PC-3 (cell line): ENCODE measurements at regions not wholly inside any gene's neighbourhood (a gene's known extent, or its start where the extent isn't known, plus 50 kb on each side); places are given as distances from the start of the nearest gene placed in this dataset.

Source experiments
- ATAC-seq: fragments of 200-7000 bp; cut with Tn5 transposase; 2 replicates; pipeline ENCODE4 v1.9.1; 2020; ENCODE audit warnings: mild to moderate bottlenecking, moderate library complexity
- BruUV-seq: library from RNA; stranded (reverse); fragments of 400-500 nt; replicated peaks from 2 replicates; lab custom pipeline; 2021; lab: Mats Ljungman, UMichigan
- CTCF ChIA-PET: fragments of 300-600 bp; sonication (Branson Sonifier 250); formaldehyde crosslinking; loops from one replicate; lab custom pipeline; 2022; ENCODE audit warnings: antibody characterized with exemption; lab: Charles Lee
- POLR2A ChIA-PET: fragments of 300-600 bp; sonication (Branson Sonifier 250); formaldehyde crosslinking; loops from one replicate; lab custom pipeline; 2022; ENCODE audit warnings: antibody characterized with exemption; ENCODE audit not compliant: unreplicated experiment; lab: Charles Lee
- DNase-seq: peaks from one replicate; pipeline ENCODE4 v3.0.0-alpha.2; 2015
- H2AFZ ChIP-seq: fragments of 300-600 bp; sonication (generic); 2 replicates; pipeline ENCODE4 v1.6.0; 2016; ENCODE audit warnings: antibody characterized with exemption, low read length
- H3F3A ChIP-seq: fragments of 300-600 bp; sonication (generic); one replicate; pipeline ENCODE4 v1.6.0; 2017; ENCODE audit warnings: antibody characterized with exemption, low read length, control low read depth, mild to moderate bottlenecking; ENCODE audit not compliant: unreplicated experiment
- H3K27ac ChIP-seq: fragments of 300-600 bp; sonication (generic); 2 replicates; pipeline ENCODE4 v1.5.1; 2016; ENCODE audit warnings: mild to moderate bottlenecking, low read length
- H3K27me3 ChIP-seq: fragments of 300-600 bp; sonication (generic); 2 replicates; pipeline ENCODE4 v1.6.1; 2016; ENCODE audit warnings: low read length, mixed read lengths
- H3K36me3 ChIP-seq: fragments of 300-600 bp; sonication (generic); 2 replicates; pipeline ENCODE4 v1.6.1; 2016; ENCODE audit warnings: low read depth, mixed run types, low read length, mixed read lengths
- H3K4me1 ChIP-seq: fragments of 300-600 bp; sonication (generic); 2 replicates; pipeline ENCODE4 v1.5.1; 2016; ENCODE audit warnings: low read length; ENCODE audit not compliant: insufficient read depth
- H3K4me2 ChIP-seq: fragments of 300-600 bp; sonication (generic); 2 replicates; pipeline ENCODE4 v1.6.0; 2016; ENCODE audit warnings: low read length
- H3K4me3 ChIP-seq: fragments of 300-600 bp; sonication (generic); 2 replicates; pipeline ENCODE4 v1.5.1; 2016; ENCODE audit warnings: mild to moderate bottlenecking, low read length, mixed read lengths
- H3K79me2 ChIP-seq: fragments of 300-600 bp; sonication (generic); 2 replicates; pipeline ENCODE4 v1.6.1; 2017; ENCODE audit warnings: low read length, mixed read lengths
- H3K9ac ChIP-seq: fragments of 300-600 bp; sonication (generic); 2 replicates; pipeline ENCODE4 v1.6.0; 2016; ENCODE audit warnings: mild to moderate bottlenecking, low read length
- H3K9me2 ChIP-seq: fragments of 300-600 bp; sonication (generic); replicated peaks from 2 replicates; pipeline ENCODE4 v1.6.1; 2016; ENCODE audit warnings: mixed run types, low read length, mixed read lengths
- H3K9me3 ChIP-seq: fragments of 300-600 bp; sonication (generic); 2 replicates; pipeline ENCODE4 v1.6.1; 2016; ENCODE audit warnings: low read length, mixed read lengths
- H4K20me1 ChIP-seq: fragments of 300-600 bp; sonication (generic); 2 replicates; pipeline ENCODE4 v1.6.1; 2016; ENCODE audit warnings: low read length, mixed read lengths
- EZH2 ChIP-seq: fragments of 300-600 bp; sonication (generic); IDR thresholded peaks from one replicate; pipeline ENCODE4 v1.6.1; 2017; ENCODE audit warnings: antibody characterized with exemption, mild to moderate bottlenecking, low read length; ENCODE audit not compliant: unreplicated experiment
- EZH2phosphoT487 ChIP-seq: fragments of 300-600 bp; sonication (generic); IDR thresholded peaks from 2 replicates; pipeline ENCODE4 v1.6.1; 2018; ENCODE audit warnings: mild to moderate bottlenecking, antibody characterized with exemption, low read length, borderline replicate concordance
- intact Hi-C: fragments of 100-400 bp; cut with micrococcal nuclease; formaldehyde crosslinking; loops from 2 replicates; pipeline ENCODE4 v1.9.0; 2023
- TF ChIP-seq, protein P1 (sequence below): fragments of 300-600 bp; sonication (generic); conservative IDR thresholded peaks from 2 replicates; pipeline ENCODE4 v1.5.1; 2017; ENCODE audit warnings: antibody characterized with exemption, low read depth, mild to moderate bottlenecking, low read length

GRCh38 chrX:34381241-34381640 is 249.1 kb upstream of the FAM47A start:
- no peak overlapping the region for H3K9ac ChIP-seq
- ATAC-seq (no peak), DNase-seq (no peak)
- intact Hi-C loops, result no loop called here
- no peak overlapping the region for H3K27ac ChIP-seq
- H3F3A ChIP-seq, result no peaks in the 10 kb centered on the region
- H3K79me2 ChIP-seq, result no peaks in the 10 kb centered on the region
- H2AFZ ChIP-seq, result no peak overlapping the region
- no peaks in the 10 kb centered on the region for H3K9me2 ChIP-seq
- no TSS peak for BruUV-seq
- no peaks in the 10 kb centered on the region for H3K27me3 ChIP-seq
- H3K9me3 ChIP-seq, result no peaks in the 10 kb centered on the region
- H4K20me1 ChIP-seq, result no peaks in the 10 kb centered on the region
- no peak overlapping the region for H3K4me3 ChIP-seq
- H3K36me3 ChIP-seq, result no peaks in the 10 kb centered on the region
- H3K4me1 ChIP-seq, result no peaks in the 10 kb centered on the region; the same call in 1 of the 2 replicates
- TF ChIP-seq EZH2phosphoT487, result no peak
- no peak for TF ChIP-seq EZH2
- TF ChIP-seq, protein P1, sequence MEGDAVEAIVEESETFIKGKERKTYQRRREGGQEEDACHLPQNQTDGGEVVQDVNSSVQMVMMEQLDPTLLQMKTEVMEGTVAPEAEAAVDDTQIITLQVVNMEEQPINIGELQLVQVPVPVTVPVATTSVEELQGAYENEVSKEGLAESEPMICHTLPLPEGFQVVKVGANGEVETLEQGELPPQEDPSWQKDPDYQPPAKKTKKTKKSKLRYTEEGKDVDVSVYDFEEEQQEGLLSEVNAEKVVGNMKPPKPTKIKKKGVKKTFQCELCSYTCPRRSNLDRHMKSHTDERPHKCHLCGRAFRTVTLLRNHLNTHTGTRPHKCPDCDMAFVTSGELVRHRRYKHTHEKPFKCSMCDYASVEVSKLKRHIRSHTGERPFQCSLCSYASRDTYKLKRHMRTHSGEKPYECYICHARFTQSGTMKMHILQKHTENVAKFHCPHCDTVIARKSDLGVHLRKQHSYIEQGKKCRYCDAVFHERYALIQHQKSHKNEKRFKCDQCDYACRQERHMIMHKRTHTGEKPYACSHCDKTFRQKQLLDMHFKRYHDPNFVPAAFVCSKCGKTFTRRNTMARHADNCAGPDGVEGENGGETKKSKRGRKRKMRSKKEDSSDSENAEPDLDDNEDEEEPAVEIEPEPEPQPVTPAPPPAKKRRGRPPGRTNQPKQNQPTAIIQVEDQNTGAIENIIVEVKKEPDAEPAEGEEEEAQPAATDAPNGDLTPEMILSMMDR, result no peak
- H3K4me2 ChIP-seq, result no peak overlapping the region
- POLR2A ChIA-PET, result no interaction called here
- CTCF ChIA-PET, result no interaction called here

- Histone ChIP-seq H3K9me2 (no peaks in the 10 kb centered on the region), H3K9ac (no peak overlapping the region), H3K4me2 (no peak overlapping the region), H3K27me3 (no peaks in the 10 kb centered on the region), H3K4me1 (no peaks in the 10 kb centered on the region; the same call in 1 of the 2 replicates), H2AFZ (no peak overlapping the region), H3K4me3 (no peak overlapping the region), H3K27ac (no peak overlapping the region), H3K79me2 (no peaks in the 10 kb centered on the region), H3K9me3 (no peaks in the 10 kb centered on the region), H3F3A (no peaks in the 10 kb centered on the region), H3K36me3 (no peaks in the 10 kb centered on the region), H4K20me1 (no peaks in the 10 kb centered on the region)
- ChIA-PET POLR2A (no interaction called here), CTCF (no interaction called here)
- intact Hi-C loops, result no loop called here
- TF ChIP-seq EZH2phosphoT487 (no peak), EZH2 (no peak)
- TF ChIP-seq, protein P1, result no peak
- DNase-seq, result no peak
- BruUV-seq, result no TSS peak
- no peak for ATAC-seq
These were observed 247.8 kb upstream of the FAM47A start for GRCh38 chrX:34379891-34380290.

DNA sequence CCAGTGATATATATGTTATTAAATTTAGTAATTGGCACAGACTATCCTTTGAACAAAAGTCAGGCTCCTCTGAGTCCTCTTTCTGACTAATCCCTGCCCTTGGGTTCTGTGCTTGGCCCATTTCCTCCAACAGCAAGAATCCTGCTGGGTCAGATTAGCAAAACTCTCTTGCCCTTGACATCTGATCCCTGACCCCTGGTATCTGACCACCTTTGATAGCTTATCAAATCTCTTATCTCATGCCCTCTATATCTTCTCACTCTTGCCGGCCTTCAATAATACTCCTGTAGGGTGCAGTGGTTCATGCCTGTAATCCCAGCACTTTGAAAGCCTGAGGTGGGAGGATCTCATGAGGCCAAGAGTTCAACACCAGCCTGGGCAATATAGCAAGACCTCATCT is 245.5 kb upstream of the FAM47A start:
- no TSS peak for BruUV-seq
- CTCF ChIA-PET, result no interaction called here
- no peak for ATAC-seq

More for the DNA sequence above, 245.5 kb upstream of the FAM47A start:
- Histone ChIP-seq H4K20me1 (no peaks in the 10 kb centered on the region), H3K4me2 (no peak overlapping the region), H3K9me3 (no peaks in the 10 kb centered on the region), H3F3A (no peaks in the 10 kb centered on the region), H3K36me3 (no peaks in the 10 kb centered on the region), H3K4me1 (no peaks in the 10 kb centered on the region), H3K27ac (no peak overlapping the region), H3K9ac (no peak overlapping the region), H2AFZ (no peak overlapping the region), H3K79me2 (no peaks in the 10 kb centered on the region), H3K4me3 (no peak overlapping the region), H3K9me2 (no peaks in the 10 kb centered on the region), H3K27me3 (no peaks in the 10 kb centered on the region)
- intact Hi-C loops, result no loop called here
- no peak for DNase-seq
- TF ChIP-seq, protein P1, result no peak
- no peak for TF ChIP-seq EZH2phosphoT487
- TF ChIP-seq EZH2, result no peak
- POLR2A ChIA-PET, result no interaction called here
